Upper lobe of left lung (tissue), 4 donors: ENCODE measurements at regions not wholly inside any gene's neighbourhood (a gene's known extent, or its start where the extent isn't known, plus 50 kb on each side); places are given as distances from the start of the nearest gene placed in this dataset.

Source experiments
- CTCF ChIP-seq, 6 experiments: fragments of 450-650 bp in 4 of 6; fragments of 200-600 bp in 2 of 6; sonication (generic) in 2 of 6; IDR thresholded peaks; one replicate each; pipeline ENCODE4 v1.5.1; 2016 to 2019; ENCODE audit warnings: antibody characterized with exemption in 6 of 6
- EP300 ChIP-seq, 4 donors: sonication (generic); formaldehyde crosslinking; IDR thresholded peaks; one replicate each; pipeline ENCODE4 v1.5.1; 2017; ENCODE audit warnings: antibody characterized with exemption in 4 of 4, control low read depth in 2 of 4
- POLR2A ChIP-seq, 4 donors: fragments of 450-650 bp; IDR thresholded peaks; one replicate each; pipeline ENCODE4 v1.5.1; 2016 to 2017; ENCODE audit warnings: antibody characterized with exemption in 4 of 4, mild to moderate bottlenecking in 2 of 4
- POLR2AphosphoS5 ChIP-seq, 2 donors: sonication (generic); formaldehyde crosslinking; IDR thresholded peaks; one replicate each; pipeline ENCODE4 v1.5.1; 2017; ENCODE audit warnings: antibody characterized with exemption in 2 of 2

DNA sequence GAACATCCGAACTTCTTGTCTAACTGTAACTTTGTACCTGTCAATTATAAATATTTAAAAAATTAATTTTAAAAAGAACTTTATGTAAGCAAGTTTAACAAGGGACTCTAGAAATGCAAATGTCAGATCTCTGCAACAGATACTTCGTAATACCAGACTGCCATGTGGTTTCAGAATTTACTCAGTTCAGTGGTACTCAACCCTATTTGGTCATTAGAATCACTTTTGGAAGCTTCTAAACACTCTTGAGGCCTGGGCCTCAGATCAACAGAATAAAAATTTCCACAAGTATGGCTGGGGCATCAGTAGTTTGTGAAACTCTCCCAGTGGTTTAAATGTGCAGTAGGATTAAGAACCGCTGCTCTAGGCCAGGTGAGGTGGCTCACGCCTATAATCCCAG, 139.5 kb upstream of the SMYD2 start:
- TF ChIP-seq POLR2AphosphoS5 (IDR thresholded peaks at IDR 0.05) (no peak), CTCF (IDR thresholded peaks at IDR 0.05) (no peak), POLR2A (IDR thresholded peaks at IDR 0.05) (no peak), EP300 (IDR thresholded peaks at IDR 0.05) (no peak)
